GM23338 (cell line): ENCODE measurements at regions not wholly inside any gene's neighbourhood (a gene's known extent, or its start where the extent isn't known, plus 50 kb on each side); places are given as distances from the start of the nearest gene placed in this dataset.

ENCODE experiments used
- ATAC-seq: fragments of 200-7000 bp; cut with Tn5 transposase; 3 replicates; pipeline ENCODE4 v1.9.1; 2020
- DNase-seq: peaks from one replicate; pipeline ENCODE4 v3.0.0-alpha.2; 2015; ENCODE audit warnings: low spot score
- H2AFZ ChIP-seq: fragments of 200-600 bp; sonication (generic); 2 replicates; pipeline ENCODE4 v1.8.0; 2016; ENCODE audit warnings: antibody characterized with exemption, mild to moderate bottlenecking, moderate library complexity
- H3F3A ChIP-seq: fragments of 200-600 bp; sonication (generic); replicated peaks from 2 replicates; pipeline ENCODE4 v1.8.0; 2017; ENCODE audit warnings: antibody characterized with exemption, mixed run types, low read depth
- H3K27ac ChIP-seq: fragments of 200-600 bp; sonication (generic); 2 replicates; pipeline ENCODE4 v1.6.1; 2016; ENCODE audit warnings: low read depth
- H3K27me3 ChIP-seq: fragments of 200-600 bp; sonication (generic); 2 replicates; pipeline ENCODE4 v1.8.0; 2016; ENCODE audit warnings: mild to moderate bottlenecking, mixed run types, moderate library complexity; ENCODE audit not compliant: insufficient read depth
- H3K36me3 ChIP-seq: fragments of 200-600 bp; sonication (generic); 2 replicates; pipeline ENCODE4 v1.8.0; 2016; ENCODE audit warnings: mild to moderate bottlenecking; ENCODE audit not compliant: insufficient read depth
- H3K4me1 ChIP-seq: fragments of 200-600 bp; sonication (generic); 2 replicates; pipeline ENCODE4 v1.8.0; 2016; ENCODE audit warnings: mild to moderate bottlenecking, moderate library complexity; ENCODE audit not compliant: insufficient read depth
- H3K4me2 ChIP-seq: fragments of 200-600 bp; sonication (generic); 2 replicates; pipeline ENCODE4 v1.7.1; 2017; ENCODE audit warnings: mixed run types
- H3K4me3 ChIP-seq: fragments of 200-600 bp; sonication (generic); 2 replicates; pipeline ENCODE4 v1.6.1; 2016; ENCODE audit warnings: mixed run types
- H3K79me2 ChIP-seq: fragments of 200-600 bp; sonication (generic); replicated peaks from 2 replicates; pipeline ENCODE4 v1.8.0; 2017; ENCODE audit warnings: mild to moderate bottlenecking; ENCODE audit not compliant: insufficient read depth
- H3K9me2 ChIP-seq: fragments of 200-600 bp; sonication (generic); 2 replicates; pipeline ENCODE4 v1.8.0; 2017; ENCODE audit not compliant: insufficient read depth
- H4K20me1 ChIP-seq: fragments of 200-600 bp; sonication (generic); replicated peaks from 2 replicates; pipeline ENCODE4 v1.8.0; 2017; ENCODE audit warnings: mild to moderate bottlenecking; ENCODE audit not compliant: insufficient read depth
- H3K27ac Mint-ChIP-seq: 2 replicates; pipeline ENCODE4 v1.8.0; 2020; ENCODE audit warnings: inconsistent platforms, mild to moderate bottlenecking, moderate library complexity, mixed read lengths
- H3K27me3 Mint-ChIP-seq: 3 replicates; pipeline ENCODE4 v1.8.0; 2022; ENCODE audit warnings: low read depth, mild to moderate bottlenecking, moderate library complexity, mixed read lengths, inconsistent platforms; ENCODE audit not compliant: insufficient read depth, poor library complexity
- H3K36me3 Mint-ChIP-seq: 3 replicates; pipeline ENCODE4 v1.8.0; 2021; ENCODE audit warnings: low read depth, mild to moderate bottlenecking, inconsistent platforms, moderate library complexity, mixed read lengths
- H3K4me1 Mint-ChIP-seq: 3 replicates; pipeline ENCODE4 v1.8.0; 2020; ENCODE audit warnings: mild to moderate bottlenecking, inconsistent platforms, mixed read lengths
- H3K4me3 Mint-ChIP-seq: 3 replicates; pipeline ENCODE4 v1.8.0; 2021; ENCODE audit warnings: moderate library complexity, mild to moderate bottlenecking, inconsistent platforms, mixed read lengths
- H3K9me3 Mint-ChIP-seq: 3 replicates; pipeline ENCODE4 v1.8.0; 2020; ENCODE audit warnings: moderate library complexity, mild to moderate bottlenecking, inconsistent platforms, mixed read lengths
- CREB1 ChIP-seq: fragments of 250-450 bp; sonication (Bioruptor Pico); IDR thresholded peaks from 2 replicates; pipeline ENCODE4 v1.5.0; 2020; ENCODE audit warnings: low read depth, mild to moderate bottlenecking, moderate library complexity
- CTCF ChIP-seq, 2 experiments: fragments of 200-600 bp in 1 of 2; sonication (generic) in 1 of 2; conservative IDR thresholded peaks; 2 replicates each; pipeline versions ENCODE4 v1.5.1 to v1.6.1; 2016 to 2017; ENCODE audit warnings: antibody characterized with exemption in 2 of 2, low read depth in 2 of 2, mild to moderate bottlenecking in 2 of 2, moderate library complexity in 1 of 2
- ETS1 ChIP-seq: IDR thresholded peaks from 2 replicates; pipeline ENCODE4 v1.6.1; 2016; ENCODE audit warnings: antibody characterized with exemption
- EZH2 ChIP-seq: fragments of 200-600 bp; sonication (generic); IDR thresholded peaks from one replicate; pipeline ENCODE4 v1.8.0; 2017; ENCODE audit warnings: antibody characterized with exemption, mild to moderate bottlenecking, low read depth; ENCODE audit not compliant: unreplicated experiment
- EZH2phosphoT487 ChIP-seq: fragments of 200-600 bp; sonication (generic); IDR thresholded peaks from one replicate; pipeline ENCODE4 v1.8.1; 2018; ENCODE audit warnings: antibody characterized with exemption; ENCODE audit not compliant: unreplicated experiment
- JUNB ChIP-seq: IDR thresholded peaks from one replicate; pipeline ENCODE4 v1.6.1; 2016; ENCODE audit warnings: antibody characterized with exemption; ENCODE audit not compliant: unreplicated experiment
- NANOG ChIP-seq: IDR thresholded peaks from 2 replicates; pipeline ENCODE4 v1.6.1; 2016; ENCODE audit warnings: antibody characterized with exemption, borderline replicate concordance
- POLR2AphosphoS5 ChIP-seq: IDR thresholded peaks from 2 replicates; pipeline ENCODE4 v1.6.1; 2016; ENCODE audit warnings: antibody characterized with exemption, low read depth
- STAT1 ChIP-seq: IDR thresholded peaks from one replicate; pipeline ENCODE4 v1.6.1; 2016; ENCODE audit warnings: antibody characterized with exemption; ENCODE audit not compliant: unreplicated experiment
- ZNF114 ChIP-seq: fragments of 250-450 bp; sonication (Bioruptor Pico); IDR thresholded peaks from 2 replicates; pipeline ENCODE4 v1.5.0; 2020; ENCODE audit warnings: mild to moderate bottlenecking, moderate library complexity
- ZNF331 ChIP-seq: fragments of 250-450 bp; sonication (Bioruptor Pico); IDR thresholded peaks from 2 replicates; pipeline ENCODE4 v1.5.0; 2020; ENCODE audit warnings: low read depth, mild to moderate bottlenecking, moderate library complexity
- ZNF462 ChIP-seq: fragments of 250-450 bp; sonication (Bioruptor Pico); IDR thresholded peaks from 2 replicates; pipeline ENCODE4 v1.5.0; 2020; ENCODE audit warnings: mild to moderate bottlenecking, moderate library complexity

GRCh38 chr14:62002642-62003041, 240.4 kb downstream of the SNAPC1 start:
- no peaks in the 10 kb centered on the region for H3K27me3 Mint-ChIP-seq
- no peak for TF ChIP-seq ZNF114 (CRISPR knock-in tag)
- TF ChIP-seq NANOG, result no peak
- TF ChIP-seq JUNB, result no peak
- no peak for TF ChIP-seq EZH2phosphoT487
- no peak for TF ChIP-seq CTCF (conservative IDR thresholded peaks at IDR 0.05; ENCODE audit: low read depth in 2 of 2)
- no peak for TF ChIP-seq CREB1 (CRISPR knock-in tag)
- no peak for TF ChIP-seq ZNF331 (CRISPR knock-in tag)
- no peak for TF ChIP-seq STAT1
- TF ChIP-seq ZNF462 (CRISPR knock-in tag), result no peak
- TF ChIP-seq POLR2AphosphoS5, result no peak
- no peak for TF ChIP-seq ETS1
- no peak for TF ChIP-seq EZH2
- peak overlapping the region; percentile 32 for H3K27ac Mint-ChIP-seq
- Histone ChIP-seq H3F3A (no peaks in the 10 kb centered on the region), H3K79me2 (no peaks in the 10 kb centered on the region), H2AFZ (no peak overlapping the region), H3K9me2 (no peaks in the 10 kb centered on the region), H3K27ac (no peak overlapping the region), H4K20me1 (no peaks in the 10 kb centered on the region), H3K4me1 (no peaks in the 10 kb centered on the region), H3K36me3 (no peaks in the 10 kb centered on the region), H3K27me3 (no peaks in the 10 kb centered on the region), H3K4me2 (no peak overlapping the region), H3K4me3 (no peak overlapping the region)
- H3K9me3 Mint-ChIP-seq, result peaks cover 6% of the 10 kb centered on the region
- H3K4me3 Mint-ChIP-seq, result no peak overlapping the region
- DNase-seq (no peak), ATAC-seq (no peak)
- peaks cover 7% of the 10 kb centered on the region; the same call in 2 of the 3 replicates for H3K4me1 Mint-ChIP-seq
- H3K36me3 Mint-ChIP-seq, result peaks cover 11% of the 10 kb centered on the region; the same call in 1 of the 3 replicates
